Psoas muscle (tissue), 7 donors: ENCODE measurements at regions not wholly inside any gene's neighbourhood (a gene's known extent, or its start where the extent isn't known, plus 50 kb on each side); places are given as distances from the start of the nearest gene placed in this dataset.

Source experiments
- ATAC-seq, 4 donors: fragments of 200-7000 bp; cut with Tn5 transposase; one replicate each; pipeline ENCODE4 v1.9.1; 2020; ENCODE audit warnings: moderate library complexity in 3 of 4, mild to moderate bottlenecking in 2 of 4
- DNase-seq, 2 donors: peaks; one replicate each; pipeline ENCODE4 v3.0.0-alpha.2; 2020
- H3K27ac ChIP-seq: fragments of 200-600 bp; one replicate; pipeline ENCODE4 v1.8.0; 2022
- H3K27me3 ChIP-seq, 3 donors: fragments of 200-600 bp in 1 of 3; one replicate each; pipeline versions ENCODE4 v1.6.1 to v1.8.0; 2013 to 2022; ENCODE audit warnings: low read length in 2 of 3, mild to moderate bottlenecking in 2 of 3, moderate library complexity in 1 of 3; ENCODE audit not compliant: insufficient read depth in 3 of 3
- H3K36me3 ChIP-seq, 2 donors: fragments of 200-600 bp in 1 of 2; one replicate each; pipeline versions ENCODE4 v1.6.1 to v1.8.0; 2013 to 2022; ENCODE audit warnings: low read depth in 1 of 2, mild to moderate bottlenecking in 1 of 2, moderate library complexity in 1 of 2; ENCODE audit not compliant: insufficient read depth in 1 of 2
- H3K4me1 ChIP-seq: fragments of 200-600 bp; one replicate; pipeline ENCODE4 v1.8.0; 2022
- H3K4me3 ChIP-seq: fragments of 200-600 bp; one replicate; pipeline ENCODE4 v1.8.0; 2022; ENCODE audit warnings: mild to moderate bottlenecking
- H3K9me3 ChIP-seq: fragments of 200-600 bp; one replicate; pipeline ENCODE4 v1.8.0; 2022
- WGBS, 3 donors: extraction: QIAGEN DNeasy Blood & Tissue Kit; methylation state at CpG; one replicate each; pipeline versions ENCODE4 v1.1.6 to v1.1.7; 2013; 5-methylcytosine and 5-hydroxymethylcytosine counted together
- intact Hi-C, 2 donors: fragments of 100-400 bp; cut with DNase I; formaldehyde crosslinking; loops; one replicate each; pipeline versions ENCODE4 v1.11.0 to v1.14.2; 2022
- TF ChIP-seq, protein P1 (sequence below): fragments of 200-600 bp; IDR thresholded peaks from one replicate; pipeline ENCODE4 v1.8.0; 2022; ENCODE audit warnings: antibody characterized with exemption
- donor health status: healthy with polysubstance abuse.
- donor health status: DM: no; HTN: no; CAD: no; lungs with moderate emphysema.
- donor health status: Bipolar disorder and iron deficiency.
- donor health status: healthy.
- donor health status: DM: yes; HTN: yes; CAD: no.
- donor health status: DM: no; HTN: no; CAD: no.
- donor health status: DM: yes; HTN: yes; CAD: no.

DNA sequence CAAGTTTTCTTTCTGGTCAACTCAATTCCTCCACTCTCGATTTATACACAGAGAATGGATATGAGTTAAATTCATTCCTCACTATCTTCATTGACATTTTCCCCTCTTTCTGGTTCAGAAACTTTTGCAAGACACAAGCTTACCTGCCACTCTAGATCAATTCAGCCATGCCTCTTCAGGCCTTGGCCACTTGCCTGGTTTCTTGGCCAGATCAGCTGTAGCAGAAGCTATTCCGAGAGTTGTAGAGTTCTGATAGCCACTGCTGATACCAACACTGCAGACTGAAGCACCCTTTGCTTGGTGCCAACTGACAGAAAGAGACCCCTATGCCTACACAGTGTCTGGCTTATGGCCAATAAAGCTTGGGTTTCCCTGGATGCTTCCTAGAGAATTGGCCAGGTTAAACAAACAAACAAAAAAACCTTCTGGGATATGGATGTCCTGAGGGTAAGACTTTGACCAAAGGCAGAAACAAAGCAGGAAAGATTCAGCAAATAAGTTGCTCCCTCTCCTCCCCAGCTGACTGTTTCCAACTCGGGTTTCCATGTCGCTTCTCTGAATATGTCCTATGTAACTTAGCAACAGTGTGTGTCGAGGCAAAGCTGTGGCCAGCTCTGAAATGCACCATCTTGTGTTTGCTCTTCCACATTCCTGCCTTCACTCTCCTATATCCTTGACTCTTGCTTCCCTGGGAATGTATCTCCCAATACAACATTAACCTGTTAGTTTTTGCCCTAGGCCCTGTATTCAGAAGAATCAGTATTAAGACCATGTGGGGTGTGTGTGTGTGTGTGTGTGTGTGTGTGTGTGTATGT lies 521.6 kb downstream of the EPHA3 start:
- no peak for ATAC-seq
- Histone ChIP-seq H3K4me1 (no peaks in the 10 kb centered on the region), H3K27me3 (peaks cover 0 to 2% (median 0%) of the 10 kb centered on the region in 3 donors), H3K4me3 (no peak overlapping the region), H3K9me3 (no peaks in the 10 kb centered on the region), H3K27ac (no peak overlapping the region), H3K36me3 (no peaks in the 10 kb centered on the region)
- intact Hi-C loops = no loop called here
- TF ChIP-seq, protein P1, sequence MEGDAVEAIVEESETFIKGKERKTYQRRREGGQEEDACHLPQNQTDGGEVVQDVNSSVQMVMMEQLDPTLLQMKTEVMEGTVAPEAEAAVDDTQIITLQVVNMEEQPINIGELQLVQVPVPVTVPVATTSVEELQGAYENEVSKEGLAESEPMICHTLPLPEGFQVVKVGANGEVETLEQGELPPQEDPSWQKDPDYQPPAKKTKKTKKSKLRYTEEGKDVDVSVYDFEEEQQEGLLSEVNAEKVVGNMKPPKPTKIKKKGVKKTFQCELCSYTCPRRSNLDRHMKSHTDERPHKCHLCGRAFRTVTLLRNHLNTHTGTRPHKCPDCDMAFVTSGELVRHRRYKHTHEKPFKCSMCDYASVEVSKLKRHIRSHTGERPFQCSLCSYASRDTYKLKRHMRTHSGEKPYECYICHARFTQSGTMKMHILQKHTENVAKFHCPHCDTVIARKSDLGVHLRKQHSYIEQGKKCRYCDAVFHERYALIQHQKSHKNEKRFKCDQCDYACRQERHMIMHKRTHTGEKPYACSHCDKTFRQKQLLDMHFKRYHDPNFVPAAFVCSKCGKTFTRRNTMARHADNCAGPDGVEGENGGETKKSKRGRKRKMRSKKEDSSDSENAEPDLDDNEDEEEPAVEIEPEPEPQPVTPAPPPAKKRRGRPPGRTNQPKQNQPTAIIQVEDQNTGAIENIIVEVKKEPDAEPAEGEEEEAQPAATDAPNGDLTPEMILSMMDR = no peak
- 64 to 68% (median 65%) methylated on average over 5 of the region's 5 CpGs for WGBS, 3 donors
- DNase-seq = no peak

DNA sequence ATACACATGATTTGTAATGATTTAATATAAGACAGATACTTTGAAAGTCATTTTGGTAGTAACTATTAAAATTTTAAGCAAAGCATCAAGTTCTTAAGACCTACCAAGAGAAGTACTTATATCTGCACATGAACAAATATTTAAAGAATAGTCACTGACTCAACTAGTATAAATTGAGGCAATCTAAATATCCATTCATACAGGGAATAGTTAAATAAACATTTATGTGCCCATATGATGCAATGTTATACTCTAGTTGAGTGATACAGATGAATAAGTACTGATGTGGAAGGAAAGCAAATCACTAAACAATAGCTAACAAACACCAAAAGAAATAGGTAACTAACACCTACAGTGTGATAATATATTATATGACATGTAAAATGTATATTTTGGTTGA lies 527.7 kb downstream of the EPHA3 start:
- Histone ChIP-seq H3K4me1 (no peaks in the 10 kb centered on the region), H3K9me3 (no peaks in the 10 kb centered on the region), H3K27me3 (no peaks in the 10 kb centered on the region), H3K36me3 (no peaks in the 10 kb centered on the region), H3K4me3 (no peak overlapping the region), H3K27ac (no peak overlapping the region)
- ATAC-seq (no peak), DNase-seq (no peak)
- TF ChIP-seq, protein P1 = no peak
- intact Hi-C loops = no loop called here

DNA sequence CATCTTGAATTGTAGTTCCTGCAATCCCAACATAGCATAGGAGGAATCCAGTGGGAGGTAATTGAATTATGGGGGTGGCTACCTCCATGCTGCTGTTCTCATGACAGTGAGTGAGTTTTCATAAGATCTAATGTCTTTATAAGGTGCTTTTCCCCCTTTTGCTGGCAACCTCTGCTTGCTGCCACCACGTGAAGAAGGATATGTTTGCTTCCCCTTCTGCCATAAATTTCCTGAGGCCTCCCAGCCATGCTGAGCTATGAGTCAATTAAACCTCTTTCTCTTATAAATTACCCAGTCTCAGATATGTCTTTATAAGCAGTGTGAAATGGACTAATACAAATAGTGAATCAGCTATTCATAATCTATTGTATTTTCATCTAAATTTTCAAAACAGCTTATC lies 537.3 kb downstream of the EPHA3 start:
- TF ChIP-seq, protein P1 = no peak
- Histone ChIP-seq H3K27ac (no peak overlapping the region), H3K27me3 (no peaks in the 10 kb centered on the region), H3K4me3 (no peak overlapping the region), H3K36me3 (no peaks in the 10 kb centered on the region), H3K4me1 (no peaks in the 10 kb centered on the region), H3K9me3 (no peaks in the 10 kb centered on the region)
- no peak for ATAC-seq
- intact Hi-C loops = no loop called here
- DNase-seq = no peak
- 0 to 16% (median 4%) methylated on average over 1 of the region's 1 CpG for WGBS, 3 donors

DNA sequence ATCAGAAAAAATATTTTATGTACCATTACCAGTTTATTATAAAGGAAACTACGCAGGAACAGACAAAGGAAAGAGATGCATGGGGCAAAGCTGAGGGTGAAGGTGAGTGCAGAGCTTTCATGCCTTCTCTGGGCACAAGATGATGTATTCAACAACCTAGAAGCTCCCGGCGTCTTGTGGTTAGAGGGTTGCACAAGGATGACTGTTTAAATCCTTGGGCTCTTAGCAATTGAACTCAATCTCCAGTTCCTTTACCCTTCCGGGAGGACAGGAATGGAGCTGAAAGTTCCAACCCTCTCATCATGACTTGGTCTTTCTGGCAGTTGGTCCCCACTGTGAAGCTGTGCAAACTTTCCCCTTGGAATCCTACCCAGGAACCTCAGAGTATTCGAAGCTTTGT lies 542.0 kb downstream of the EPHA3 start:
- Histone ChIP-seq H3K27me3 (no peaks in the 10 kb centered on the region), H3K4me1 (no peaks in the 10 kb centered on the region), H3K36me3 (no peaks in the 10 kb centered on the region), H3K9me3 (no peaks in the 10 kb centered on the region), H3K27ac (no peak overlapping the region), H3K4me3 (no peak overlapping the region)
- ATAC-seq (no peak), DNase-seq (no peak)
- 89 to 93% (median 90%) methylated on average over 5 of the region's 5 CpGs for WGBS, 3 donors
- intact Hi-C loops = no loop called here
- TF ChIP-seq, protein P1 = no peak

DNA sequence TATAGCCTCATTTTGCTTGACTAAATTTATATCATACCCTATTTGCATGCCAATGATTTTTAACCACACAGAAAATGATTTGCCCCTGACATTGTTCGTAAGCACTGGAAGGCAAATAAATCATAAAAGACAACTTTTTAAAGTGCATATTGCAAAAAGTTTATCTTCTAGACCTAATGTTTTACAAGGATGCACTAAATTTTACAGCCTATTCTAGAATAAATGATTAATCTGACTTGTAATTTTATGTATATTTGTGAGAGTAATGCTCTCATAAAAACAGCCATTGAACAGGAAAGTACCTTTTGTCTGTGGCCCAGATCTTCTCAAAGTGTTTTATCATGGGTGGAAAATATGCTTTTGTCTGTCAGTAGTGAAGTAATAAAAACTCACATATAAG lies 546.6 kb downstream of the EPHA3 start:
- TF ChIP-seq, protein P1 = no peak
- Histone ChIP-seq H3K9me3 (peaks cover 5% of the 10 kb centered on the region), H3K4me3 (no peak overlapping the region), H3K4me1 (no peaks in the 10 kb centered on the region), H3K27me3 (no peaks in the 10 kb centered on the region), H3K27ac (no peak overlapping the region), H3K36me3 (no peaks in the 10 kb centered on the region)
- intact Hi-C loops = no loop called here
- no peak for DNase-seq
- no peak for ATAC-seq
- WGBS, 3 donors = 73 to 90% (median 83%) methylated on average over 1 of the region's 1 CpG
